ENCODE measurements at regions not wholly inside any gene's neighbourhood (a gene's known extent, or its start where the extent isn't known, plus 50 kb on each side); places are given as distances from the start of the nearest gene placed in this dataset.

GRCh38 chr3:144045766-144046165 lies 74.1 kb downstream of the DIPK2A start:
- Histone ChIP-seq H3K9ac (ENCODE audit: low read length) (no peak overlapping the region), H3K4me3 (ENCODE audit: low read length) (no peak overlapping the region), H3K9me3 (ENCODE audit: low read length) (no peaks in the 10 kb centered on the region), H4K20me1 (ENCODE audit: insufficient read depth) (no peaks in the 10 kb centered on the region), H3K79me2 (replicated peaks; ENCODE audit: insufficient read depth, low read length) (no peaks in the 10 kb centered on the region), H3K4me2 (ENCODE audit: low read length) (no peak overlapping the region), H3F3A (ENCODE audit: insufficient read depth, low read length, poor library complexity, severe bottlenecking) (no peaks in the 10 kb centered on the region), H3K27me3 (ENCODE audit: insufficient read depth, low read depth, low read length) (no peaks in the 10 kb centered on the region), H3K36me3 (ENCODE audit: insufficient read depth, low read length) (no peaks in the 10 kb centered on the region), H2AFZ (ENCODE audit: low read depth, low read length) (no peak overlapping the region), H3K9me2 (ENCODE audit: insufficient read depth, low read length) (no peaks in the 10 kb centered on the region), H3K27ac (ENCODE audit: low read length) (no peak overlapping the region)
- no peak for TF ChIP-seq TAF1 (IDR thresholded peaks at IDR 0.05; ENCODE audit: low read depth)
- TF ChIP-seq MXI1 (conservative IDR thresholded peaks at IDR 0.05; ENCODE audit: poor library complexity, severe bottlenecking): no peak
- no peak for TF ChIP-seq RAD21 (conservative IDR thresholded peaks at IDR 0.05)
- no peak for TF ChIP-seq EP300 (conservative IDR thresholded peaks at IDR 0.05; ENCODE audit: poor library complexity, severe bottlenecking)
- TF ChIP-seq POLR2AphosphoS5 (IDR thresholded peaks at IDR 0.05): no peak
- TF ChIP-seq, protein P1, sequence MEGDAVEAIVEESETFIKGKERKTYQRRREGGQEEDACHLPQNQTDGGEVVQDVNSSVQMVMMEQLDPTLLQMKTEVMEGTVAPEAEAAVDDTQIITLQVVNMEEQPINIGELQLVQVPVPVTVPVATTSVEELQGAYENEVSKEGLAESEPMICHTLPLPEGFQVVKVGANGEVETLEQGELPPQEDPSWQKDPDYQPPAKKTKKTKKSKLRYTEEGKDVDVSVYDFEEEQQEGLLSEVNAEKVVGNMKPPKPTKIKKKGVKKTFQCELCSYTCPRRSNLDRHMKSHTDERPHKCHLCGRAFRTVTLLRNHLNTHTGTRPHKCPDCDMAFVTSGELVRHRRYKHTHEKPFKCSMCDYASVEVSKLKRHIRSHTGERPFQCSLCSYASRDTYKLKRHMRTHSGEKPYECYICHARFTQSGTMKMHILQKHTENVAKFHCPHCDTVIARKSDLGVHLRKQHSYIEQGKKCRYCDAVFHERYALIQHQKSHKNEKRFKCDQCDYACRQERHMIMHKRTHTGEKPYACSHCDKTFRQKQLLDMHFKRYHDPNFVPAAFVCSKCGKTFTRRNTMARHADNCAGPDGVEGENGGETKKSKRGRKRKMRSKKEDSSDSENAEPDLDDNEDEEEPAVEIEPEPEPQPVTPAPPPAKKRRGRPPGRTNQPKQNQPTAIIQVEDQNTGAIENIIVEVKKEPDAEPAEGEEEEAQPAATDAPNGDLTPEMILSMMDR (IDR thresholded peaks at IDR 0.05; ENCODE audit: poor library complexity, severe bottlenecking): no peak
- no peak for TF ChIP-seq EZH2 (IDR thresholded peaks at IDR 0.05; ENCODE audit: borderline replicate concordance, insufficient read depth, low read length, poor library complexity, severe bottlenecking)
- no peak for TF ChIP-seq REST (IDR thresholded peaks at IDR 0.05; ENCODE audit: borderline replicate concordance)
- TF ChIP-seq SMC3 (conservative IDR thresholded peaks at IDR 0.05; ENCODE audit: poor library complexity): no peak

DNA sequence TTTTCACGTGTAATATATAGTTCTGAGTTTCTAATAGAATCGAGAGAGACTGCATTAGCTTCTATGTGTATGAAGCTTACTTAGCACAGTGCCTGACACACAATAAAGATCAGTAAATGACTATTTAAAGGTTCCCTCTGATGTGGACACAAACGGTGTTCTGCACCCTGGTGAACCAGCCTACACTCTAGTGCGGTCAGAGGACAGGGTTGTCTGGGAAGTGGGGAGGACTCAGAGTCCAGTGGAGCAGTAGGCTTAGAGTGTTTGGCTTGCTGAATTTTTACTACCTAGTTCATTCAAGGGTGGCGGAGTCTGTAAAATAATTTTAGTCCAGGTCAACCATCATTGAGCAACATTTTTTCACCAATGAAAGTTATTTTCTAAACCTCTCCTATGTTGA lies 77.8 kb downstream of the DIPK2A start:
- no peak overlapping the region for H3K4me2 ChIP-seq (ENCODE audit: low read length)

More for the DNA sequence above, 77.8 kb downstream of the DIPK2A start:
- Histone ChIP-seq H3K9me2 (ENCODE audit: insufficient read depth, low read length) (no peaks in the 10 kb centered on the region), H3K36me3 (ENCODE audit: insufficient read depth, low read length) (no peaks in the 10 kb centered on the region), H2AFZ (ENCODE audit: low read depth, low read length) (no peak overlapping the region), H3F3A (ENCODE audit: insufficient read depth, low read length, poor library complexity, severe bottlenecking) (no peaks in the 10 kb centered on the region), H3K27me3 (ENCODE audit: insufficient read depth, low read depth, low read length) (no peaks in the 10 kb centered on the region), H4K20me1 (ENCODE audit: insufficient read depth) (no peaks in the 10 kb centered on the region), H3K4me3 (ENCODE audit: low read length) (no peak overlapping the region), H3K9me3 (ENCODE audit: low read length) (no peaks in the 10 kb centered on the region), H3K79me2 (replicated peaks; ENCODE audit: insufficient read depth, low read length) (no peaks in the 10 kb centered on the region), H3K9ac (ENCODE audit: low read length) (no peak overlapping the region), H3K27ac (ENCODE audit: low read length) (no peak overlapping the region)
- no peak for TF ChIP-seq EZH2 (IDR thresholded peaks at IDR 0.05; ENCODE audit: borderline replicate concordance, insufficient read depth, low read length, poor library complexity, severe bottlenecking)
- no peak for TF ChIP-seq EP300 (conservative IDR thresholded peaks at IDR 0.05; ENCODE audit: poor library complexity, severe bottlenecking)
- no peak for TF ChIP-seq REST (IDR thresholded peaks at IDR 0.05; ENCODE audit: borderline replicate concordance)
- TF ChIP-seq MXI1 (conservative IDR thresholded peaks at IDR 0.05; ENCODE audit: poor library complexity, severe bottlenecking): no peak
- TF ChIP-seq, protein P1 (IDR thresholded peaks at IDR 0.05; ENCODE audit: poor library complexity, severe bottlenecking): no peak
- TF ChIP-seq SMC3 (conservative IDR thresholded peaks at IDR 0.05; ENCODE audit: poor library complexity): no peak
- TF ChIP-seq TAF1 (IDR thresholded peaks at IDR 0.05; ENCODE audit: low read depth): no peak
- TF ChIP-seq POLR2AphosphoS5 (IDR thresholded peaks at IDR 0.05): no peak
- TF ChIP-seq RAD21 (conservative IDR thresholded peaks at IDR 0.05): no peak
